Ishikawa (cell line): ENCODE measurements at regions not wholly inside any gene's neighbourhood (a gene's known extent, or its start where the extent isn't known, plus 50 kb on each side); places are given as distances from the start of the nearest gene placed in this dataset.

ENCODE experiments used
- CREB1 ChIP-seq: IDR thresholded peaks from 2 replicates; pipeline ENCODE4 v1.6.1; 2012; ENCODE audit warnings: low read depth
- EGR1 ChIP-seq: IDR thresholded peaks from 2 replicates; pipeline ENCODE4 v1.6.1; 2012
- EP300 ChIP-seq: IDR thresholded peaks from 2 replicates; pipeline ENCODE4 v1.6.1; 2012; ENCODE audit warnings: borderline replicate concordance
- FOXM1 ChIP-seq: IDR thresholded peaks from 2 replicates; pipeline ENCODE4 v1.6.1; 2012; ENCODE audit warnings: low read depth, borderline replicate concordance
- RAD21 ChIP-seq: IDR thresholded peaks from 2 replicates; pipeline ENCODE4 v1.6.1; 2012; ENCODE audit warnings: low read depth
- REST ChIP-seq: IDR thresholded peaks from 2 replicates; pipeline ENCODE4 v1.6.1; 2012; ENCODE audit warnings: low read depth, mild to moderate bottlenecking
- TAF1 ChIP-seq: IDR thresholded peaks from 2 replicates; pipeline ENCODE4 v1.6.1; 2012; ENCODE audit warnings: low read depth, mild to moderate bottlenecking
- TEAD4 ChIP-seq: IDR thresholded peaks from 2 replicates; pipeline ENCODE4 v1.6.1; 2012

- TF ChIP-seq REST (no peak), TEAD4 (no peak), TAF1 (no peak), CREB1 (no peak), EP300 (no peak), FOXM1 (no peak), RAD21 (no peak), EGR1 (no peak)
These were observed 698.7 kb downstream of the SLITRK5 start for GRCh38 chr13:88369866-88370265.
